Common myeloid progenitor, CD34-positive (primary cell): ENCODE measurements at regions not wholly inside any gene's neighbourhood (a gene's known extent, or its start where the extent isn't known, plus 50 kb on each side); places are given as distances from the start of the nearest gene placed in this dataset.

Experiments
- CTCF ChIA-PET: fragments of 350-600 bp; sonication (Branson Sonifier 250); formaldehyde crosslinking; loops from one replicate; lab custom pipeline; 2021; ENCODE audit warnings: antibody characterized with exemption; lab: Charles Lee
- POLR2A ChIA-PET: fragments of 350-600 bp; sonication (Branson Sonifier 250); formaldehyde crosslinking; loops from one replicate; lab custom pipeline; 2021; ENCODE audit warnings: antibody characterized with exemption; lab: Charles Lee
- DNase-seq, 3 donors: peaks; one replicate each; pipeline versions ENCODE4 v3.0.0 to v3.0.0-alpha.2; 2013
- H3K27ac ChIP-seq, 2 experiments: 1 replicate in 1 of 2; 2 replicates in 1 of 2; pipeline ENCODE4 v1.7.0; 2013; ENCODE audit warnings: inconsistent platforms in 2 of 2, low read length in 2 of 2, mild to moderate bottlenecking in 2 of 2, low read depth in 1 of 2, moderate library complexity in 1 of 2; ENCODE audit not compliant: severe bottlenecking in 2 of 2, insufficient read depth in 1 of 2, poor library complexity in 1 of 2
- H3K27me3 ChIP-seq, 5 experiments: replicated peaks in 2 of 5; 1 replicate in 3 of 5; 2 replicates in 2 of 5; pipeline versions ENCODE4 v1.6.1 to v1.7.0; 2013; ENCODE audit warnings: low read length in 4 of 5, mild to moderate bottlenecking in 2 of 5, moderate library complexity in 2 of 5, inconsistent platforms in 1 of 5; ENCODE audit not compliant: insufficient read depth in 5 of 5, control insufficient read depth in 4 of 5
- H3K36me3 ChIP-seq, 4 experiments: 1 replicate in 2 of 4; 2 replicates in 2 of 4; pipeline versions ENCODE4 v1.6.1 to v1.7.0; 2013; ENCODE audit warnings: low read length in 3 of 4, control low read depth in 1 of 4, mild to moderate bottlenecking in 1 of 4; ENCODE audit not compliant: control insufficient read depth in 4 of 4, insufficient read depth in 4 of 4
- H3K4me1 ChIP-seq, 4 experiments: 1 replicate in 3 of 4; 2 replicates in 1 of 4; pipeline versions ENCODE4 v1.6.1 to v1.7.1; 2013; ENCODE audit warnings: low read length in 3 of 4, mild to moderate bottlenecking in 3 of 4, control low read depth in 1 of 4, inconsistent platforms in 1 of 4, moderate library complexity in 1 of 4; ENCODE audit not compliant: control insufficient read depth in 4 of 4, insufficient read depth in 4 of 4; ENCODE audit errors: control extremely low read depth in 1 of 4
- H3K4me3 ChIP-seq, 7 experiments: 1 replicate in 4 of 7; 2 replicates in 3 of 7; pipeline versions ENCODE4 v1.5.1 to v1.7.0; 2013; ENCODE audit warnings: mild to moderate bottlenecking in 7 of 7, low read length in 6 of 7, moderate library complexity in 6 of 7, inconsistent platforms in 2 of 7, low read depth in 2 of 7, control low read depth in 1 of 7; ENCODE audit not compliant: insufficient read depth in 4 of 7, control insufficient read depth in 1 of 7; ENCODE audit errors: extremely low read depth in 1 of 7
- H3K9me3 ChIP-seq, 5 experiments: 1 replicate in 4 of 5; 2 replicates in 1 of 5; pipeline versions ENCODE4 v1.6.1 to v1.7.1; 2013; ENCODE audit warnings: low read length in 4 of 5, mild to moderate bottlenecking in 2 of 5, inconsistent platforms in 1 of 5, low read depth in 1 of 5, moderate library complexity in 1 of 5; ENCODE audit not compliant: control insufficient read depth in 4 of 5, insufficient read depth in 2 of 5; ENCODE audit errors: control extremely low read depth in 1 of 5
- WGBS: methylation state at CpG from one replicate; pipeline ENCODE4 v1.1.5; 2013; ENCODE audit not compliant: insufficient coverage; 5-methylcytosine and 5-hydroxymethylcytosine counted together

- Histone ChIP-seq H3K36me3 (no peaks in the 10 kb centered on the region), H3K9me3 (no peaks in the 10 kb centered on the region), H3K4me1 (no peaks in the 10 kb centered on the region), H3K27me3 (no peaks in the 10 kb centered on the region), H3K4me3 (no peak overlapping the region), H3K27ac (no peak overlapping the region)
- POLR2A ChIA-PET, result no interaction called here
- CTCF ChIA-PET, result no interaction called here
- DNase-seq, result no peak
- WGBS, result 100% methylated on average over 2 of the region's 4 CpGs
Observed at GRCh38 chr5:162711244-162711643, 643.7 kb downstream of the GABRG2 start.

- CTCF ChIA-PET, result no interaction called here
- peaks cover 0 to 9% (median 3%) of the 10 kb centered on the region in 5 experiments for H3K9me3 ChIP-seq
- H3K27ac ChIP-seq, result no peak overlapping the region
- no peak for DNase-seq
- H3K36me3 ChIP-seq, result no peaks in the 10 kb centered on the region
- POLR2A ChIA-PET, result no interaction called here
- H3K27me3 ChIP-seq, result no peaks in the 10 kb centered on the region
- H3K4me3 ChIP-seq, result no peak overlapping the region
- no peaks in the 10 kb centered on the region for H3K4me1 ChIP-seq
Observed at GRCh38 chr5:162719720-162720119, 652.1 kb downstream of the GABRG2 start.

GRCh38 chr5:162721125-162721524 lies 653.6 kb downstream of the GABRG2 start:
- ChIA-PET CTCF (no interaction called here), POLR2A (no interaction called here)
- H3K36me3 ChIP-seq, result no peaks in the 10 kb centered on the region
- H3K27ac ChIP-seq, result no peak overlapping the region
- peaks cover 0 to 9% (median 3%) of the 10 kb centered on the region in 5 experiments for H3K9me3 ChIP-seq
- no peaks in the 10 kb centered on the region for H3K4me1 ChIP-seq
- WGBS, result 100% methylated on average over 1 of the region's 1 CpG
- no peaks in the 10 kb centered on the region for H3K27me3 ChIP-seq
- DNase-seq, result no peak
- H3K4me3 ChIP-seq, result no peak overlapping the region

GRCh38 chr5:162752612-162753011 lies 684.8 kb upstream of the CCNG1 start:
- CTCF ChIA-PET, result interaction anchor here (0.6 kb wide), 1 partner anchor 120 kb away, joined by 3 read pairs; no protein-coding TSS in a partner anchor
- 90% methylated on average over 1 of the region's 3 CpGs for whole genome bisulfite sequencing
- H3K9me3 ChIP-seq, result no peaks in the 10 kb centered on the region
- POLR2A ChIA-PET, result no interaction called here
- no peaks in the 10 kb centered on the region for H3K4me1 ChIP-seq
- no peak overlapping the region for H3K4me3 ChIP-seq
- DNase-seq, result no peak
- H3K36me3 ChIP-seq, result no peaks in the 10 kb centered on the region
- H3K27ac ChIP-seq, result no peak overlapping the region
- H3K27me3 ChIP-seq, result no peaks in the 10 kb centered on the region

GRCh38 chr5:162762119-162762518 lies 675.3 kb upstream of the CCNG1 start:
- no peak for DNase-seq
- no peaks in the 10 kb centered on the region for H3K9me3 ChIP-seq
- CTCF ChIA-PET, result no interaction called here
- H3K4me1 ChIP-seq, result no peaks in the 10 kb centered on the region
- 80% methylated on average over 5 of the region's 5 CpGs for WGBS
- no peak overlapping the region for H3K27ac ChIP-seq
- POLR2A ChIA-PET, result no interaction called here
- H3K36me3 ChIP-seq, result no peaks in the 10 kb centered on the region
- no peak overlapping the region for H3K4me3 ChIP-seq
- H3K27me3 ChIP-seq, result no peaks in the 10 kb centered on the region

GRCh38 chr5:162769019-162769418 lies 668.4 kb upstream of the CCNG1 start:
- Histone ChIP-seq H3K27ac (no peak overlapping the region), H3K9me3 (no peaks in the 10 kb centered on the region), H3K4me3 (no peak overlapping the region), H3K27me3 (no peaks in the 10 kb centered on the region), H3K4me1 (no peaks in the 10 kb centered on the region), H3K36me3 (no peaks in the 10 kb centered on the region)
- CTCF ChIA-PET, result no interaction called here
- no peak for DNase-seq
- 75% methylated on average over 2 of the region's 4 CpGs for WGBS
- POLR2A ChIA-PET, result no interaction called here

- Histone ChIP-seq H3K27ac (no peak overlapping the region), H3K36me3 (no peaks in the 10 kb centered on the region), H3K4me3 (no peak overlapping the region), H3K27me3 (no peaks in the 10 kb centered on the region), H3K9me3 (no peaks in the 10 kb centered on the region), H3K4me1 (no peaks in the 10 kb centered on the region)
- no CpG with 5 or more reads among the region's 1 CpG for WGBS
- ChIA-PET POLR2A (no interaction called here), CTCF (interaction anchor here (0.7 to 1.1 kb wide), 2 partner anchors 39 to 300 kb away, joined by 3 read pairs; no protein-coding TSS in a partner anchor)
- DNase-seq, result no peak
Observed at GRCh38 chr5:162785673-162786072, 651.7 kb upstream of the CCNG1 start.
